Esophagus squamous epithelium (tissue), 5 donors: ENCODE measurements at regions not wholly inside any gene's neighbourhood (a gene's known extent, or its start where the extent isn't known, plus 50 kb on each side); places are given as distances from the start of the nearest gene placed in this dataset.

Experiments
- DNase-seq: peaks from one replicate; lab custom pipeline; 2025; lab: John Stamatoyannopoulos, UW
- H3K27ac ChIP-seq, 4 donors: fragments of 200-600 bp; sonication (generic); one replicate each; pipeline ENCODE4 v1.5.1; 2016 to 2019; ENCODE audit warnings: mild to moderate bottlenecking in 1 of 4
- H3K27me3 ChIP-seq, 4 donors: fragments of 200-600 bp; sonication (generic); 1 replicate in 3 of 4; 2 replicates in 1 of 4; pipeline versions ENCODE4 v1.5.1 to v1.6.0; 2017 to 2021; ENCODE audit warnings: antibody characterized with exemption in 1 of 4
- H3K36me3 ChIP-seq, 3 donors: fragments of 200-600 bp; sonication (generic); one replicate each; pipeline ENCODE4 v1.5.1; 2016 to 2019
- H3K4me1 ChIP-seq, 3 donors: fragments of 200-600 bp; sonication (generic); one replicate each; pipeline ENCODE4 v1.5.1; 2017 to 2019
- H3K4me3 ChIP-seq, 4 donors: fragments of 200-600 bp; sonication (generic); 1 replicate in 3 of 4; 2 replicates in 1 of 4; pipeline ENCODE4 v1.5.1; 2016 to 2019; ENCODE audit warnings: mild to moderate bottlenecking in 2 of 4, moderate library complexity in 1 of 4
- H3K9me3 ChIP-seq, 3 donors: fragments of 200-600 bp; sonication (generic); one replicate each; pipeline ENCODE4 v1.5.1; 2016 to 2019
- CTCF ChIP-seq, 6 experiments: fragments of 450-650 bp in 4 of 6; fragments of 200-600 bp in 2 of 6; sonication (generic) in 2 of 6; IDR thresholded peaks; one replicate each; pipeline ENCODE4 v1.5.1; 2016 to 2019; ENCODE audit warnings: antibody characterized with exemption in 6 of 6, mild to moderate bottlenecking in 4 of 6, moderate library complexity in 4 of 6
- POLR2A ChIP-seq, 4 donors: fragments of 450-650 bp; IDR thresholded peaks; one replicate each; pipeline ENCODE4 v1.6.1; 2017; ENCODE audit warnings: antibody characterized with exemption in 4 of 4, mild to moderate bottlenecking in 4 of 4, moderate library complexity in 3 of 4
- WGBS, 2 donors: methylation state at CpG; one replicate each; pipeline ENCODE4 v1.1.5; 2018; 5-methylcytosine and 5-hydroxymethylcytosine counted together
- intact Hi-C: fragments of 100-400 bp; cut with DNase I; formaldehyde crosslinking; loops from one replicate; pipeline ENCODE4 v1.15.0; 2022
- donor health status: DM: yes; HTN: yes; CAD: no.

GRCh38 chr7:116150588-116150987 lies 59.8 kb upstream of the TES start:
- Histone ChIP-seq H3K9me3 (no peaks in the 10 kb centered on the region), H3K4me1 (no peaks in the 10 kb centered on the region), H3K4me3 (no peak overlapping the region), H3K27ac (no peak overlapping the region), H3K36me3 (no peaks in the 10 kb centered on the region), H3K27me3 (no peaks in the 10 kb centered on the region)
- WGBS, 2 donors: 73 to 79% methylated on average over 1 of the region's 1 CpG
- intact Hi-C loops: no loop called here
- no peak for DNase-seq
- TF ChIP-seq POLR2A (IDR thresholded peaks at IDR 0.05) (no peak), CTCF (IDR thresholded peaks at IDR 0.05) (no peak)

- Histone ChIP-seq H3K36me3 (no peaks in the 10 kb centered on the region), H3K27ac (no peak overlapping the region), H3K9me3 (no peaks in the 10 kb centered on the region), H3K4me3 (no peak overlapping the region), H3K4me1 (no peaks in the 10 kb centered on the region), H3K27me3 (no peaks in the 10 kb centered on the region)
- WGBS, 2 donors: 90 to 92% methylated on average over 2 of the region's 2 CpGs
- TF ChIP-seq POLR2A (IDR thresholded peaks at IDR 0.05): no peak
- intact Hi-C loops: no loop called here
- DNase-seq: no peak
These were observed 58.1 kb upstream of the TES start for GRCh38 chr7:116152276-116152675.

GRCh38 chr7:116153050-116153449 lies 57.3 kb upstream of the TES start:
- Histone ChIP-seq H3K36me3 (no peaks in the 10 kb centered on the region), H3K27me3 (no peaks in the 10 kb centered on the region), H3K4me3 (no peak overlapping the region), H3K4me1 (no peaks in the 10 kb centered on the region), H3K9me3 (no peaks in the 10 kb centered on the region), H3K27ac (no peak overlapping the region)
- TF ChIP-seq CTCF (IDR thresholded peaks at IDR 0.05) (no peak), POLR2A (IDR thresholded peaks at IDR 0.05) (no peak)
- DNase-seq: no peak
- intact Hi-C loops: no loop called here
- 85 to 87% methylated on average over 9 of the region's 9 CpGs for WGBS, 2 donors

GRCh38 chr7:116159711-116160110 lies 50.6 kb upstream of the TES start:
- Histone ChIP-seq H3K4me1 (no peaks in the 10 kb centered on the region), H3K27ac (no peak overlapping the region), H3K27me3 (no peaks in the 10 kb centered on the region), H3K36me3 (no peaks in the 10 kb centered on the region), H3K4me3 (no peak overlapping the region), H3K9me3 (no peaks in the 10 kb centered on the region)
- no peak for TF ChIP-seq POLR2A (IDR thresholded peaks at IDR 0.05)
- TF ChIP-seq CTCF (IDR thresholded peaks at IDR 0.05): no peak
- no peak for DNase-seq
- intact Hi-C loops: no loop called here
- WGBS, 2 donors: 80 to 87% methylated on average over 4 of the region's 4 CpGs
